Right renal cortex interstitium (tissue), 3 donors: ENCODE measurements at regions not wholly inside any gene's neighbourhood (a gene's known extent, or its start where the extent isn't known, plus 50 kb on each side); places are given as distances from the start of the nearest gene placed in this dataset.

Experiments
- DNase-seq, 3 donors: peaks; one replicate each; pipeline ENCODE4 v3.0.0-alpha.2; 2013; ENCODE audit warnings: low read depth in 3 of 3, low spot score in 2 of 3

- no peak for DNase-seq
Measured at GRCh38 chr6:139663996-139664395, 289.5 kb upstream of the CITED2 start.

GRCh38 chr6:139659711-139660110 lies 285.3 kb upstream of the CITED2 start:
- DNase-seq = no peak

GRCh38 chr6:139659196-139659595 lies 284.7 kb upstream of the CITED2 start:
- DNase-seq = no peak

GRCh38 chr6:139657119-139657518 lies 282.7 kb upstream of the CITED2 start:
- no peak for DNase-seq

GRCh38 chr6:139655783-139656705 lies 281.6 kb upstream of the CITED2 start:
- DNase-seq = no peak

GRCh38 chr6:139654888-139655782 lies 280.7 kb upstream of the CITED2 start:
- DNase-seq = no peak

- no peak for DNase-seq
Measured at GRCh38 chr6:139654309-139654708, 279.9 kb upstream of the CITED2 start.

GRCh38 chr6:139653111-139653510 lies 278.7 kb upstream of the CITED2 start:
- no peak for DNase-seq

GRCh38 chr6:139650941-139651340 lies 276.5 kb upstream of the CITED2 start:
- no peak for DNase-seq

GRCh38 chr6:139649732-139650131 lies 275.3 kb upstream of the CITED2 start:
- DNase-seq = no peak

GRCh38 chr6:139649128-139649527 lies 274.7 kb upstream of the CITED2 start:
- no peak for DNase-seq

- DNase-seq = no peak
Measured at GRCh38 chr6:139648430-139649000, 274.1 kb upstream of the CITED2 start.

GRCh38 chr6:139647841-139648240 lies 273.4 kb upstream of the CITED2 start:
- DNase-seq = no peak

GRCh38 chr6:139647016-139647415 lies 272.6 kb upstream of the CITED2 start:
- no peak for DNase-seq

GRCh38 chr6:139644821-139645220 lies 270.4 kb upstream of the CITED2 start:
- DNase-seq = no peak

- no peak for DNase-seq
Measured at GRCh38 chr6:139643986-139644385, 269.5 kb upstream of the CITED2 start.

- DNase-seq = no peak
Measured at GRCh38 chr6:139642346-139642745, 267.9 kb upstream of the CITED2 start.

GRCh38 chr6:139641376-139641775 lies 266.9 kb upstream of the CITED2 start:
- DNase-seq = no peak

- DNase-seq = no peak
Measured at GRCh38 chr6:139640921-139641320, 266.5 kb upstream of the CITED2 start.

GRCh38 chr6:139640448-139640847 lies 266.0 kb upstream of the CITED2 start:
- DNase-seq = no peak

- DNase-seq = no peak
Measured at GRCh38 chr6:139639507-139639906, 265.1 kb upstream of the CITED2 start.
